CD8-positive, alpha-beta memory T cell (primary cell): ENCODE measurements at regions not wholly inside any gene's neighbourhood (a gene's known extent, or its start where the extent isn't known, plus 50 kb on each side); places are given as distances from the start of the nearest gene placed in this dataset.

Source experiments
- CTCF ChIA-PET: fragments of 350-600 bp; sonication (Branson Sonifier 250); formaldehyde crosslinking; loops from one replicate; lab custom pipeline; 2021; ENCODE audit warnings: antibody characterized with exemption; lab: Charles Lee
- POLR2A ChIA-PET: fragments of 350-600 bp; sonication (Branson Sonifier 250); formaldehyde crosslinking; loops from one replicate; lab custom pipeline; 2021; ENCODE audit warnings: antibody characterized with exemption; lab: Charles Lee
- DNase-seq, 5 donors: peaks; one replicate each; pipeline versions ENCODE4 v3.0.0 to v3.0.0-alpha.2; 2020 to 2022; ENCODE audit warnings: mixed read lengths in 1 of 5
- H3K27ac ChIP-seq: one replicate; pipeline ENCODE4 v1.7.0; 2013; ENCODE audit warnings: low read depth, mild to moderate bottlenecking, low read length, moderate library complexity
- H3K27me3 ChIP-seq: 2 replicates; pipeline ENCODE4 v1.7.0; 2013; ENCODE audit warnings: low read length, mild to moderate bottlenecking; ENCODE audit not compliant: insufficient read depth, poor library complexity, severe bottlenecking
- H3K36me3 ChIP-seq: 2 replicates; pipeline ENCODE4 v1.7.0; 2013; ENCODE audit warnings: mild to moderate bottlenecking, low read length, moderate library complexity; ENCODE audit not compliant: insufficient read depth
- H3K4me1 ChIP-seq: 2 replicates; pipeline ENCODE4 v1.7.0; 2013; ENCODE audit warnings: mild to moderate bottlenecking, low read length, moderate library complexity; ENCODE audit not compliant: insufficient read depth
- H3K4me3 ChIP-seq: 2 replicates; pipeline ENCODE4 v1.7.0; 2013; ENCODE audit warnings: mild to moderate bottlenecking, low read length
- H3K9me3 ChIP-seq: 2 replicates; pipeline ENCODE4 v1.7.0; 2013; ENCODE audit warnings: mild to moderate bottlenecking, low read length
- H3K27ac Mint-ChIP-seq, 8 donors: one replicate each; pipeline ENCODE4 v1.8.0; 2020 to 2021; ENCODE audit warnings: mixed read lengths in 8 of 8, mild to moderate bottlenecking in 6 of 8, inconsistent platforms in 3 of 8, moderate library complexity in 3 of 8
- H3K27me3 Mint-ChIP-seq, 2 donors: one replicate each; pipeline ENCODE4 v1.8.0; 2020 to 2021; ENCODE audit warnings: mixed read lengths in 2 of 2, mild to moderate bottlenecking in 1 of 2, moderate library complexity in 1 of 2
- H3K36me3 Mint-ChIP-seq, 3 donors: one replicate each; pipeline ENCODE4 v1.8.0; 2020 to 2021; ENCODE audit warnings: mixed read lengths in 3 of 3, inconsistent platforms in 1 of 3, mild to moderate bottlenecking in 1 of 3
- H3K4me1 Mint-ChIP-seq, 3 donors: one replicate each; pipeline ENCODE4 v1.8.0; 2020 to 2021; ENCODE audit warnings: mixed read lengths in 3 of 3, inconsistent platforms in 1 of 3, mild to moderate bottlenecking in 1 of 3
- H3K4me3 Mint-ChIP-seq, 7 donors: one replicate each; pipeline ENCODE4 v1.8.0; 2020 to 2021; ENCODE audit warnings: mixed read lengths in 7 of 7, mild to moderate bottlenecking in 6 of 7, moderate library complexity in 4 of 7, inconsistent platforms in 2 of 7
- H3K9me3 Mint-ChIP-seq, 5 donors: one replicate each; pipeline ENCODE4 v1.8.0; 2020 to 2022; ENCODE audit warnings: mixed read lengths in 5 of 5, mild to moderate bottlenecking in 3 of 5, moderate library complexity in 2 of 5, inconsistent platforms in 1 of 5

- no peak overlapping the region for H3K27ac ChIP-seq
- H3K27me3 ChIP-seq: no peaks in the 10 kb centered on the region
- no peaks in the 10 kb centered on the region for H3K36me3 ChIP-seq
- ChIA-PET POLR2A (no interaction called here), CTCF (no interaction called here)
- Mint-ChIP-seq H3K4me3 (no peak overlapping the region), H3K27ac (no peak overlapping the region), H3K27me3 (no peaks in the 10 kb centered on the region), H3K4me1 (no peaks in the 10 kb centered on the region), H3K36me3 (no peaks in the 10 kb centered on the region), H3K9me3 (peaks cover 19 to 44% (median 27%) of the 10 kb centered on the region in 5 donors)
- DNase-seq: no peak
- no peaks in the 10 kb centered on the region for H3K9me3 ChIP-seq
- no peak overlapping the region for H3K4me3 ChIP-seq
- H3K4me1 ChIP-seq: no peaks in the 10 kb centered on the region
These were observed 859.1 kb upstream of the GOT2 start for GRCh38 chr16:59593194-59593661.

- H3K36me3 Mint-ChIP-seq: no peaks in the 10 kb centered on the region
- no peaks in the 10 kb centered on the region for H3K36me3 ChIP-seq
These were observed 857.4 kb upstream of the GOT2 start for GRCh38 chr16:59591480-59591879.

GRCh38 chr16:59590845-59591244, 856.7 kb upstream of the GOT2 start:
- Mint-ChIP-seq H3K27me3 (no peaks in the 10 kb centered on the region), H3K4me1 (no peaks in the 10 kb centered on the region), H3K27ac (no peak overlapping the region), H3K4me3 (no peak overlapping the region), H3K9me3 (peaks cover 15 to 41% (median 16%) of the 10 kb centered on the region in 5 donors), H3K36me3 (no peaks in the 10 kb centered on the region)
- Histone ChIP-seq H3K36me3 (no peaks in the 10 kb centered on the region), H3K9me3 (no peaks in the 10 kb centered on the region), H3K4me3 (no peak overlapping the region), H3K27me3 (no peaks in the 10 kb centered on the region), H3K4me1 (no peaks in the 10 kb centered on the region), H3K27ac (no peak overlapping the region)
- ChIA-PET POLR2A (no interaction called here), CTCF (no interaction called here)
- no peak for DNase-seq

More at GRCh38 chr16:59591480-59591879, 857.4 kb upstream of the GOT2 start:
- no peak for DNase-seq
- CTCF ChIA-PET: no interaction called here
- H3K27me3 ChIP-seq: no peaks in the 10 kb centered on the region
- no peaks in the 10 kb centered on the region for H3K9me3 ChIP-seq
- H3K4me1 ChIP-seq: no peaks in the 10 kb centered on the region
- no peaks in the 10 kb centered on the region for H3K27me3 Mint-ChIP-seq
- H3K4me1 Mint-ChIP-seq: no peaks in the 10 kb centered on the region
- POLR2A ChIA-PET: no interaction called here
- H3K27ac Mint-ChIP-seq: no peak overlapping the region
- H3K4me3 ChIP-seq: no peak overlapping the region
- H3K4me3 Mint-ChIP-seq: no peak overlapping the region
- H3K27ac ChIP-seq: no peak overlapping the region
- H3K9me3 Mint-ChIP-seq: peaks cover 15 to 47% (median 21%) of the 10 kb centered on the region in 5 donors

- Mint-ChIP-seq H3K9me3 (peaks cover 14 to 28% (median 17%) of the 10 kb centered on the region in 5 donors), H3K27me3 (no peaks in the 10 kb centered on the region), H3K4me1 (no peaks in the 10 kb centered on the region), H3K36me3 (no peaks in the 10 kb centered on the region), H3K4me3 (no peak overlapping the region), H3K27ac (no peak overlapping the region)
- H3K4me3 ChIP-seq: no peak overlapping the region
- no peaks in the 10 kb centered on the region for H3K4me1 ChIP-seq
- no peak overlapping the region for H3K27ac ChIP-seq
- CTCF ChIA-PET: interaction anchor here (1.2 kb wide), 1 partner anchor 14 kb away, joined by 3 read pairs; no protein-coding TSS in a partner anchor
- no peaks in the 10 kb centered on the region for H3K27me3 ChIP-seq
- no peaks in the 10 kb centered on the region for H3K9me3 ChIP-seq
- POLR2A ChIA-PET: no interaction called here
- no peaks in the 10 kb centered on the region for H3K36me3 ChIP-seq
- no peak for DNase-seq
These were observed 852.2 kb upstream of the GOT2 start for GRCh38 chr16:59586331-59586730.

GRCh38 chr16:59574296-59574695, 840.2 kb upstream of the GOT2 start:
- no peak for DNase-seq
- Mint-ChIP-seq H3K27me3 (no peaks in the 10 kb centered on the region), H3K27ac (no peak overlapping the region), H3K4me1 (no peaks in the 10 kb centered on the region), H3K9me3 (peaks cover 9 to 34% (median 22%) of the 10 kb centered on the region in 5 donors), H3K36me3 (no peaks in the 10 kb centered on the region), H3K4me3 (no peak overlapping the region)
- Histone ChIP-seq H3K4me3 (no peak overlapping the region), H3K9me3 (no peaks in the 10 kb centered on the region), H3K27me3 (no peaks in the 10 kb centered on the region), H3K4me1 (no peaks in the 10 kb centered on the region), H3K36me3 (no peaks in the 10 kb centered on the region), H3K27ac (no peak overlapping the region)
- ChIA-PET POLR2A (no interaction called here), CTCF (no interaction called here)

GRCh38 chr16:59573528-59574271, 839.6 kb upstream of the GOT2 start:
- Mint-ChIP-seq H3K4me1 (no peaks in the 10 kb centered on the region), H3K9me3 (peaks cover 9 to 38% (median 19%) of the 10 kb centered on the region in 5 donors), H3K4me3 (no peak overlapping the region), H3K27ac (no peak overlapping the region), H3K27me3 (no peaks in the 10 kb centered on the region), H3K36me3 (no peaks in the 10 kb centered on the region)
- no peaks in the 10 kb centered on the region for H3K9me3 ChIP-seq
- no peak overlapping the region for H3K4me3 ChIP-seq
- ChIA-PET POLR2A (no interaction called here), CTCF (no interaction called here)
- H3K4me1 ChIP-seq: no peaks in the 10 kb centered on the region
- no peaks in the 10 kb centered on the region for H3K27me3 ChIP-seq
- no peak for DNase-seq
- H3K27ac ChIP-seq: no peak overlapping the region
- no peaks in the 10 kb centered on the region for H3K36me3 ChIP-seq

GRCh38 chr16:59567496-59567895, 833.4 kb upstream of the GOT2 start:
- no peaks in the 10 kb centered on the region for H3K36me3 ChIP-seq
- Mint-ChIP-seq H3K27me3 (no peaks in the 10 kb centered on the region), H3K4me1 (no peaks in the 10 kb centered on the region), H3K4me3 (no peak overlapping the region), H3K27ac (no peak overlapping the region), H3K9me3 (peaks cover 12 to 37% (median 22%) of the 10 kb centered on the region in 5 donors), H3K36me3 (no peaks in the 10 kb centered on the region)
- H3K27me3 ChIP-seq: no peaks in the 10 kb centered on the region
- H3K27ac ChIP-seq: no peak overlapping the region
- ChIA-PET CTCF (no interaction called here), POLR2A (no interaction called here)
- DNase-seq: no peak
- no peak overlapping the region for H3K4me3 ChIP-seq
- no peaks in the 10 kb centered on the region for H3K4me1 ChIP-seq
- H3K9me3 ChIP-seq: no peaks in the 10 kb centered on the region

GRCh38 chr16:59566446-59566845, 832.3 kb upstream of the GOT2 start:
- Mint-ChIP-seq H3K27me3 (no peaks in the 10 kb centered on the region), H3K9me3 (peaks cover 12 to 32% (median 22%) of the 10 kb centered on the region in 5 donors), H3K4me3 (no peak overlapping the region), H3K36me3 (no peaks in the 10 kb centered on the region), H3K27ac (no peak overlapping the region), H3K4me1 (no peaks in the 10 kb centered on the region)
- no peak overlapping the region for H3K4me3 ChIP-seq
- POLR2A ChIA-PET: no interaction called here
- H3K27ac ChIP-seq: no peak overlapping the region
- no peaks in the 10 kb centered on the region for H3K4me1 ChIP-seq
- H3K27me3 ChIP-seq: no peaks in the 10 kb centered on the region
- CTCF ChIA-PET: no interaction called here
- no peaks in the 10 kb centered on the region for H3K9me3 ChIP-seq
- no peaks in the 10 kb centered on the region for H3K36me3 ChIP-seq
- no peak for DNase-seq
